ENCODE measurements at regions not wholly inside any gene's neighbourhood (a gene's known extent, or its start where the extent isn't known, plus 50 kb on each side); places are given as distances from the start of the nearest gene placed in this dataset.
"Not testable (repeated sequence)": the region's sequence is repeated elsewhere in the genome, so short reads cannot be mapped to it uniquely, and the experiment has no call there.

DNA sequence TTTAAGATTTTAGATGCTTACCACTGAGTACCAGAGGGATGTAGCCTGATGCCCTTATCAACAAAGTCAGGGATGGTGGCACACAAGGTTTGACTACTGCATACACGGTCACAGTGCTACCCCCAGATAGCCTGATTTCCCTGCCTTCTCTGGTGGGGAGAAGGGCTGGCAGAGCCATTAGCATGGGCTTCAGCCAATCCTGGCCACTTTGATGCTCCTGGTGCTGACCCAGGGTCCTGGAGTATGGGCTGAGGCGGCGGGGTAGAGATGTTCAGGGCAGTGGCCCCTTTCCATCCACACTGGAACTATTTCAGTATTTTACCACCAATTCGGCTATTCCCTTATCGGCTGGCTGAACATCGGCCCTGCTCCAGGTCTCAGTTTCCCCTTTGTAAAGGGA lies 83.2 kb downstream of the POTEB3 start:
- intact Hi-C loops (cut with DNase I); DNase-seq: not testable (repeated sequence)

DNA sequence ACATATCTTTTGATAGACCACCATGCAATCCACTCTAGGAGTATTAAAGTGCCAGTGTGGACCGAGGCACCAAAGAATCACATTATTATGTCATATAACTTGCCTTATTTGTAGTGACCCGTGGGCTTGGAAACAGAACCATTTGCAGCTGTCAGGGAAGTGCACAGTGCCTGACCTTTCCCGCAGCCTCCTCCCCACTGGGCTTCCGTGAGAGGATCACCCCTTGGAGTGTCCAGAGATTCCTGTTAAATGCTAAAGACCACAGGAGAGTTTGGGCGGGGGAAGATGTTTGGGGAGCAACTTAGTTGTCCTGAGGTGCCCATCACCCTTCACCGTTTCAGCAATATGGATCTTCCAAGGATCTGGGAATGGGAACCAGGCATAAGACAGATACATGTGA lies 84.4 kb downstream of the POTEB3 start:
- DNase-seq = peak in 2 of 42 donors; percentile 4 to 5

DNA sequence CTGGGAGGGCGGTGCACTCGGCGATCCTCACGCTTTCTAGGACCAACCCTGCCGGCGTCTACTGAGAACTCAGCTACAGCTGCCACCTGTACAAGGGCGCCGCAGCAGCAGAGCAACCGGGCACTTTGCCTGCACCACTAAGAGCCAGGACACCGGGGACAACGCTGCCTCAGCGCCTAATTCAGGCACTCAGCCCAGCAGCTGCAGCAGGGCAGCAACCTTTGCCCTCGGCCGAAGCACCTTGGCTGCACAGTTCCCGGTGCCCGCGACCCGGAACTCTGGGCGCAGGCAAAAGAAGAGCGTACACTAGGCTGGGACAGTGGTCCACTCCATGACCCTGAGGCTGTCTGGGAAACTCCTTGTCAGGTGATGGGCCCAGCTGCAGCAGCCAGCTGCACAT lies 85.7 kb downstream of the POTEB3 start:
- intact Hi-C loops (cut with DNase I); DNase-seq: not testable (repeated sequence)

More for the DNA sequence above, 84.4 kb downstream of the POTEB3 start:
- intact Hi-C loops (cut with DNase I) = not testable (repeated sequence)

DNA sequence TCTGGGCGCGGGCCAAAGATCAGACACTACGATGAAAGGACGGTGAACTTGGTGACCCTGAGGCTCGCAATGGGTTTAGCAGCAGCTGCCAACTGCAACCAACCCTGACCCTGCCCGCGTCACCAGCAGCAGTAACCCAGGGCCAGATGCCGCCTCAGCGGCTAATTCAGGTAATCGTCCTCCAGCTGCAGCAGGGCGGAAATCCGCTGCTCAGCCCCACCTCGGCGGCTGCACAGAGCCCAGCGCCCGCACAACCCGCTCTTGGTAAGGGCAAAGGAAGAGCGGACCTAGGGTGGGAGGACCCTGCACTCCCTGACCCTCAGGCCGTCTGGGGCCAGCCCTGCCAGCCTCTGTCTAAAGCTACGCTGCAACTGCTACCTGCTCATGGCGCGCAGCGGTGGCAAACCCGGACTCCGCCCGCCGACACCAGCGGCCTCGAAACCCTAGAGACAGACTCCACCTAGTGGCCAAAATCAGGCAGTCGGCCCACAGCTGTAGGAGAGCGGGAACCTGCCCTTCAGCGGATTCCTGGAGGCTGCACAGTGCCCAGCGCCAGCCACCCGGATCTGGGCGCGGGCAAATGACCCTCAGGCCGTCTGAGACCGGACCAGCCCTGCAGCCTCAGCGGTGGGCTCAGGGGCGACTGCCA lies 87.5 kb downstream of the POTEB3 start:
- DNase-seq; intact Hi-C loops (cut with DNase I): not testable (repeated sequence)

DNA sequence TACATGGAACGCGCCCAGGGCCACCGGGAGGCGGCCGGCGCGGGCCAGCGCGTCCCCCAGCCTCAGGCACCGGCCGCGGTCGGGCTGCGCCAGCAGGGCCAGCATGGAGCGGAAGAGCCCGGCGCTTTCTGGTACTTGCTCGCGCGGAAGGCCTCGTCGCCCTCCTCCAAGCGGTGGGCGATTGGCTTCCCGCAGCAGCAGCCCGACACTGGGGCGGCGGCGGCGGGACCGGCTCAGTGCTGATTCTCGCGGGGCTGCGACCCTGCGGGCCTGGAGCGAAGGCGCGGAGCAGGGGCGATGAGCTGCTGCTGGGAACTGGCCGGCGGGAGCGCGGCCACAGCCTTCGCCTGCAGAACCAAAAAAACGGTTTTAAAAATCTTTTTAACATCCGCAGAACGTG lies 95.3 kb downstream of the POTEB3 start:
- intact Hi-C loops (cut with DNase I) = not testable (repeated sequence)
- peak in 4 of 42 donors; percentile 0 to 13 (median 6) for DNase-seq

DNA sequence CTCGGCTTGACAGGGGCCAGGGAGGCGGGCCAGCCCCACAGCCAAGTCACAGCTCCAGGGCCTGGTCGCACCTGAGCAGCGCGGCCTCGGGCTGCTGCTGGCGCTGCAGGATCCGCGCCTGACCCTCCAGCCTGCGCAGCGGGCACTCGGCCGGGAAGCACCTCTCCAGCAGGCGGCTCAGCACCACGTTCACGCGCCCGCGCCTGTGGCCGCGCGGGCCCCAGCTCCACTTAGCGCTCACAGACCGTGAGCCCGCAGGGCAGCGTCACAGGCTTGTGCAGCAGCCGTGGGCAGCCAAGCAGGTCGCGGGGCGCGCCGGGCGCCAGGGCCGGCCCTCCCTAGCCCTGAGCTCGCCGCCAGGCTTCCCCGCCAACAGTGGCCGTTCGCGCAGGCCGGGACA lies 95.8 kb downstream of the POTEB3 start:
- intact Hi-C loops (cut with DNase I); DNase-seq: not testable (repeated sequence)

DNA sequence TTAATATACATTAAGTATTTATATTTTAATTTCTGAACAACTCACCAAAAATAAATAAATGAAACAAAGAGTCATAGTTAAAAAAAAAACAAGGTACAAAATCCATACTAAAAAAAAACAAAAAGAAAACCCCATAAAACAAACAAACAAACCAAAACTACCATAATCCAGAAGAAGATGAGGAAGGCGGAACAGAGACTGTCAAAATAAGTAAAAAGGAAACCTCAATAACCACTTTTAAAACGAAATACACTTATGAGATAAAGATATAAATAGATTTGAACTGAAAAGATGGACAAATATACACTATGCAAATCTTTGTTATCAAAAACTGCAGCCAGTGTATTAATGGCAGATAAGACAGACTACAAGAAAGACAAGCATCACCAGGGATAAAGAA lies 103.3 kb downstream of the POTEB3 start:
- DNase-seq; intact Hi-C loops (cut with DNase I): not testable (repeated sequence)

DNA sequence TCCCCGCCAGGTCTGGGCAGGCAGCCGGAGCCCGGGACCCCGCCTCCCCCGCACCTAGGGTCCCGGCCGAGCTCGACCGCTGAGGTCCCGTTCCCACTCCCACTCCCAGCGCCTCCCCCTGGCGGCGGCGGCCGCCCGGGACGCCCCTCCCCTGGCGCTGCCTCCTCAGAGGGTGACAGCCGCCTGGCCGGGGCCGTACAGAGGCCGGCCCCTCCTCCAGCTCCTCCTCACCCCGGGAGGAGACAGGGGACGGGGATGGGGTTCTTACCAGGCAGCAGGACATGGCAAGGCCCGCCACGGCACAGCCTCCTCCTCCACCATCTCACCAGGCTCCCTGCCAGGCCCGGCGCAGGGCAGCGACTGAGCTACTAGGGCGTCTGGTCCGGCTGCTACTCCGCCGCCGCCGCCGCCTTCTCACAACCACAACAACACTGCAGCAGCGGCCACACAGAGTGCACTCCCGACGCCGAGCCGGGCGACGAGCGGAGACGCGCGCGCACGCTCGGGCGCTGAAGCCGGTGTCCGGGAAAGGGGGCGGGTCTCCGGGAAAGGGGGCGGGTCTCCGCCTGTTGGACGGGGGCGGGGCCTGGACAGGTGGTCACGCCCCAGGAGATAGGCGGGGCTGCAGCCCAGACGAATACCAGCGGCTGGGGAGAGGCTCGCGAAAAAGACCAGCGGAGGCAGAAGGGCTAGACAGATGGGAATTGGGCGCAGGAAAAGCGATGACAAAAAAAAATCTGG lies 115.4 kb downstream of the POTEB3 start:
- peak in 8 of 42 donors; percentile 2 to 67 (median 21) for DNase-seq
- intact Hi-C loops (cut with DNase I) = not testable (repeated sequence)

DNA sequence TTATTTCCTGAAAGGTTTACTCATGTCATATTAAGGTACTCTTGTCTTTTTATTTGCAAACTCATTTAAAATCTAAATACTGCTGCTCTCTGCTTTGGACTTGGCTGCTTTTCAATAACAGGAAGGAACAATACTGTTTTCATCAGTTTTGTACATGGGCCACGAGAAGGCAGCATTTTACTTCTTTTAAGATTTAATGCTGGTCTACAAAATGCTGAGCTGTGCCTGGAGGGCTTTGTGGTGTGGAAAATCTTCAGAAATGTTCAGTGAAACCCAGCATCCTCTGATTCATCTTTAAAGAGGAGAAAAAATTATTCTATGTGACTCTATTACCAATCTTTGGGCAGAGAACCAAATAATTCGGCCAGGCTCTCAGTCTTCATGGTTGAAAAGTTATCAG lies 155.9 kb downstream of the POTEB3 start:
- DNase-seq; intact Hi-C loops (cut with DNase I): not testable (repeated sequence)

DNA sequence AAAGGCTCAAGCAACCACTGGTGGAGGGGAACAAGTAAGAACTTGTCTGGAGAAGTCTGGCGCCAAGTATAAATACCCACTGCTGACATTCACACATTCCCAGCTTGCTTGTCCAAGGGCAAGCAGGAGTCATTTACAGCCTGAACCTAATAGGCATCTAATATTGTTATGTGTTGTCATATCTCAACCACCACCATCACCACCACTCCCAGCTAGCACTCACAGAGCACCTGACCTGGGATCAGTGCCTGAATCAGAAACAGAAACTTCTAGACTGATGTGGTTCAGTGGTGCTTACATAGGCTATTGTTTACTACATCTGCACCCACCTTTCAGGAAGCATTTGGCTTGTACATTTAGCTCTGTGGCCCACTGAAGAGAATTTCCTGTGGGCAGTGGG lies 157.1 kb downstream of the POTEB3 start:
- intact Hi-C loops (cut with DNase I); DNase-seq: not testable (repeated sequence)

DNA sequence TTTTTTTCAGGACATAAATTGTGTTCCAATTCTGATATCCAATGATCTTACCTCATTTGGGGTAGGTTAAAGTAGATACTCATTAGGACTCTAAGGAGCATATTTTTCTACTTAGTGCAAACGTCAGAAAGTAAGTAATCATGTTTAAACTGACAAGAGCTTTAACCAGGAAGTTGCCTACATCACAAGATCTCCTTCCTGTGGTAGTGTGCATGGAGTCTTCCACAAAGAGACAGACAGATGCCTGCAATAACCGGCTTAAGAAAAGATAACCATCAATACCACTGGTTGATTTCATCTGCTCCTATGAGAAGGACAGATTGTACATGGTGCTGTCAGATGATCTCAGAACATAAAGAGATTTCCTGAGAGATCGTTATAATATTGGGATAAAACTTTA lies 160.0 kb downstream of the POTEB3 start:
- intact Hi-C loops (cut with DNase I); DNase-seq: not testable (repeated sequence)

DNA sequence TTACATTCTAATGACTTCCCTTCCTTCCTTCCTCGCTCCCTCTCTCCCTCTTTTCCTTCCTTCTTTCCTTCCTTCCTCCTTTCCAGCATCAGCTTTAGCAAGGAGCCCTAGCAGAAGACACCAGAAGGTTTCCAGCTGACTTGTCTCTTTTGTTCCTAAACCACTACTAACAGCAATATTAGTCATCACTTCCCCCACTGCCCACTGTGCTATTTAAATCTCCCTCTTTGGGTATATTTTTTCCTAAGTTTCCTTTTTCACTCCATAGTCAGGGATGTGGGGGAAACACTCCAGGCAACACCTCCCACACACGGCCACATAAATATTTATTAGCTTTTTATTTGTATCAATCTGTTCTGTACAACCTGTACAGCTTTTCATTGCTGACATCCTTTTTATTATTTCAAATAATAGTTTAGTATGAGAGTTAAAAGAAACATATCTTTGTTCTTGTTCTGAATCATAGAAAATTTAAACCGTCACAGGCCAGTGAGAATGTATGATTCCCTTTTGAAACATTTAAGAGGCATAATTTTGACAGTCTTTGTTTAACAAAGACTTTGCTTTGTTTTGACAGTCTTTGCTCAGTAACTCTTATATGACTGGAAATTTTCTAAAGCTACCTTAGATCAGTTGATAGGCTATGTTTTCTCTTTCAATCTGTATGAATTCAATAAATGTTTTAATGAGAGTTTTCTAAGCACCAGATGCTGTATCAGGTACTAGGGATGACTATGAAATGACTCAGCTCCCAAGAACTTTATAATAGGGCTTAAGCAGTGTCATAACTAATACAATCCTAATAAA lies 167.9 kb downstream of the POTEB3 start:
- intact Hi-C loops (cut with DNase I) = not testable (repeated sequence)
- peak in 15 of 42 donors; percentile 5 to 71 (median 22) for DNase-seq

DNA sequence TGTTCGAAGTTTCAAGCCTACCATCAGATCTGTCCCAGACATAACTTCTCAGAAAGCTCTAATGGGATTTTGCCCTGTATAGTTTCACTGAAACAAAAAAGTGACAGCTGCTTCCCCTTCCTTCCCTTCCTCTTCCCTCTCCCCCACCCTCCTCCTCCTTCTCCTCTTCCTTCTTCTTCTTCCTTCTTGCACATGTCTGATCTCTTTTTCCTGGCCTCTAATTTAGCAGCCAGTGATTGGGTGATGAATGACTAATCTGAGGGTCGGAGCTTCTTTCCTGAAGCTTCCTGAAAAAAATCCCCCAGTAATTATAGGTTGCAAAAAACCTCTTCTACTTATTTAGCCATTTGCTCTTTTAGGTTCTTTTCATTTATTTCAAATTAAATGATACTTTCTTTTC lies 168.7 kb downstream of the POTEB3 start:
- DNase-seq = no peak
- intact Hi-C loops (cut with DNase I) = no loop called here

DNA sequence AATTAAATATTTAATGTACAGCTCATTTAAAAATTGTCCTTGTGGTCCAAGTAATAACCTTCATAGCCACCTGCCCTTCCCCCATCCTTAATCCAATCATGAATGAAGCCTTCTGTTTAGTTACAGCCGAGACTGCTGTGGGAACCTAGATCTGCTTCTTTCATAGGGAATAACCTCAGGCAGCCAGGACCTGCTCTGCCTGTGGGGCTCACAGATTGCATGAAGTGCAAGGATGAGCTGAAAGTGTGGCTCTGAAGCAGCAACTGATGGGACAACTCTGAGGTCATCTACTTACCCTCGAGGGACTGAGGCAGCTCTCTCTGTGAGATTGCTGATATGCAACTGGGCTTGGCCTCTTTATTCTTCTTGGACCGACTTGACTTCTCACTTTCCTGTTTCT lies 169.8 kb downstream of the POTEB3 start:
- DNase-seq = peak in 4 of 42 donors; percentile 2 to 36 (median 14)
- intact Hi-C loops (cut with DNase I) = no loop called here

DNA sequence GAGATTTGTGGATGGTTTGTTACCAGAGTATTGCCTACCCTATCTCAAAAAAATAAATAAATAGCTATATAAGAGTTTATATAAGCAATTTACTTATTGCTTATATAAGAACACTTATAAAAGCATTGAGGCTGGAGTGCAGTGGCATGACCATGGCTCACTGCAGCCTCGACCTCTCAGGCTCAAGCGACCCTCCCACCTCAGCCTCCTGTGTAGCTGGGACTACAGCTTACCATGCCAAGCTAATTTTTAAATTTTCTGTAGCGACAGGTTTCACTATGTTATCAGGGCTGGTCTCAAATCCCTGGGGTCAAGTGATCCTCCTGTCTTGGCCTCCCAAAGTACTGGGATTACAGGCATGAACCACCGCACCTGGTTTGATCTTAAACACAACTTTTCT lies 170.6 kb downstream of the POTEB3 start:
- peak in 1 of 42 donors; percentile 2 for DNase-seq
- intact Hi-C loops (cut with DNase I) = not testable (repeated sequence)

DNA sequence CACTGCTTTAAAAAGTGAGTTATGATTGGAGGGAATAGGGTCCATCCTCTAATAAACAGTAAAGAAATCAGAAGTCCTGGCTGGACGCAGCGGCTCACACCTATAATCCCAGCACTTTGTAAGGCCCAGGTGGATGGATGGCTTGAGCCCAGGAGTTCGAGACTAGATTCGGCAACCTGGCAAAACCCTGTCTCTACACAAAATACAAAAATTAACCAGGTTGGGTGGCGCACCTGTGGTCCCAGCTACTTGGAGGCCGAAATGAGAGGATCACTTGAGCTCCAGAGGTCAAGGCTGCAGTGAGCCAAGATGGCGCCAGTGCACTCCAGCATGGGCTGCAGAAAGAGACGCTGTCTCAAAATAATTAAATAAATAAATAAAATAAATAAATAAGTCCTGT lies 171.2 kb downstream of the POTEB3 start:
- intact Hi-C loops (cut with DNase I) = no loop called here
- DNase-seq = peak in 3 of 42 donors; percentile 1 to 44 (median 24)

DNA sequence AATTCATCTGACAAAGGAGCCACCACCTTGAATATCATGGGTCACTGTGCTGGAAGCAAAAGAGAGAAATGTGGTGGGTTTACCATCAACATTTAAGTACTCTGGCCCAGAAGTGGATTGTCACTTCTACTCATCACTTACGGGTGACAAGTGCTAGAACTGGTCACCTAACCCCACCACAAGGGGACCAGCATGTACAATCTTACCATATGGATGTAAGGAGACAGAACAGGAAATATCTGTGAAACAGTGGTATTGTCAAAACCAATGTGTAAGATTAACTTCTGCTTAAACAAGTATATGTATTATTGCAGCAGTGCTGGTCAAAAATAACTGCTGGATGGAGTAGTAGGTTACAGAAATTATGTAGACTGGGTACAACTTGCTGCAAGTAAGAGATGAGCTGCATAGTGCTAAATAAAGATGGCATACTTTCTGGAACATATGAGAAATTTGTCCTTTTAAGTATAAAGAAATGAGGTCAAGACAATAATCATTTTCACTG lies 171.8 kb downstream of the POTEB3 start:
- intact Hi-C loops (cut with DNase I) = no loop called here
- DNase-seq = no peak

DNA sequence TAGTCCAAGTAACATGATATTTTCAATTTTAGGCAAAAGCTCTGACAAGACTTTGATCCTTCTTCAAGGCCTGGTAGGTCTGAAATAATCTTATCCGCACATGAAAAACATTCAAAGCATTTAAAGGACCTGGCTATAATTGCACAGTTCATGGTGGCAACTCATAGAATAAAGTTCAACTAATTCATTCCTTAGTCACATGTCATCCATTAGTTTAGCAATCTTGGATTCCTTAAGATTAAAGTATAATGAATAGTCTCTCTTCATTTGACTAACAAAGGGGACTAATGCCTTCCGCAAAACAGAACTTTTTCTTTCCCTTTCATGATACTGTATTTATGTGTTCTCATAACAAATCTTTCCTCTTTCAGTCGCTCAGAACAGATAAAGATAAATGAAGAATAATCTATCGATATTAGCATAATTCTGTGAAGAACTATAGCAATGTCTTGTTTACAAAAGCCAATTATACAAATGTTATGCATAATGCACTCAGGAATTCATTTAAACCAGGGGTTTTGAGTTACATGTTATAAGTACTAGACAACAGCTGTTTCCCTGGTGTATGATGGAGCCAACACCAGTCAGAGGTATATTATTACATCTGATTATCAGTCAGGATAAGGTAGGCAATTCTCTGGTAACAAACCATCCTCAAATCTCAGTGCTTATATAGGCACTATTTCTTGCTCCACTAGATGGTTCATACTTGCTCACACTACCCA lies 172.5 kb downstream of the POTEB3 start:
- intact Hi-C loops (cut with DNase I) = no loop called here

DNA sequence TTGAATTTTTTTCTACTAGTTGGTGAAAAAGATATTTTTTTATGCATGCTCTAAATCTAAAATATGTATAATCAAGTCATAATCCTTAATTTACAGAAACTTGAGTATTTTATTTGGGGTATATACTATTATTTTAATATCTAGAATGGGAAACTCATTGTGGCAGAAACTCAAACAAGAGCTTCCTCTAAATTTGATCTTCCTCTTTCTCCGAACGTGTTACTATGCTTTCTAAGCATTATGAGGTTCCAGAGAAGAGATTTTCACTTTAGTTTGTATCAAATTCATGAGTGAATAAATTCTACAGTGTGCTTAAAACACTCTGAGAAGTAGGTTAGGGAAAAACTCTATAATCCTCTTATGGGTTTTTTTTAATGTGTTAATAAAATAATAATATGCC lies 173.1 kb downstream of the POTEB3 start:
- DNase-seq = no peak
- intact Hi-C loops (cut with DNase I) = no loop called here

More for the DNA sequence above, 172.5 kb downstream of the POTEB3 start:
- no peak for DNase-seq
